Liver (tissue), 8 donors: ENCODE measurements at regions not wholly inside any gene's neighbourhood (a gene's known extent, or its start where the extent isn't known, plus 50 kb on each side); places are given as distances from the start of the nearest gene placed in this dataset.

Source experiments
- DNase-seq: peaks from one replicate; pipeline ENCODE4 v3.0.0-alpha.2; 2017; ENCODE audit warnings: low spot score
- H3K27ac ChIP-seq, 2 donors: one replicate each; pipeline ENCODE4 v1.7.0; 2013; ENCODE audit warnings: inconsistent platforms in 2 of 2, low read length in 2 of 2, control low read depth in 1 of 2, low read depth in 1 of 2, mild to moderate bottlenecking in 1 of 2
- H3K27me3 ChIP-seq, 4 donors: one replicate each; pipeline versions ENCODE4 v1.6.1 to v1.7.0; 2013; ENCODE audit warnings: low read length in 3 of 4, inconsistent platforms in 1 of 4, mild to moderate bottlenecking in 1 of 4, moderate library complexity in 1 of 4; ENCODE audit not compliant: control insufficient read depth in 4 of 4, insufficient read depth in 4 of 4
- H3K36me3 ChIP-seq, 4 donors: one replicate each; pipeline versions ENCODE4 v1.6.1 to v1.7.0; 2013; ENCODE audit warnings: low read length in 3 of 4, mild to moderate bottlenecking in 3 of 4, low read depth in 1 of 4, moderate library complexity in 1 of 4; ENCODE audit not compliant: control insufficient read depth in 4 of 4, insufficient read depth in 3 of 4
- H3K4me1 ChIP-seq, 4 donors: one replicate each; pipeline versions ENCODE4 v1.6.1 to v1.7.0; 2013; ENCODE audit warnings: low read length in 3 of 4, mild to moderate bottlenecking in 3 of 4, moderate library complexity in 1 of 4; ENCODE audit not compliant: control insufficient read depth in 4 of 4, insufficient read depth in 4 of 4
- H3K4me3 ChIP-seq, 3 donors: one replicate each; pipeline versions ENCODE4 v1.6.1 to v1.7.0; 2013; ENCODE audit warnings: low read length in 3 of 3, control low read depth in 1 of 3, low read depth in 1 of 3, mild to moderate bottlenecking in 1 of 3
- H3K9ac ChIP-seq, 2 donors: one replicate each; pipeline ENCODE4 v1.7.0; 2013; ENCODE audit warnings: low read length in 2 of 2, mild to moderate bottlenecking in 2 of 2, moderate library complexity in 2 of 2, control low read depth in 1 of 2, low read depth in 1 of 2
- H3K9me3 ChIP-seq, 4 donors: one replicate each; pipeline versions ENCODE4 v1.6.1 to v1.7.0; 2013; ENCODE audit warnings: low read length in 3 of 4; ENCODE audit not compliant: control insufficient read depth in 4 of 4
- GABPA ChIP-seq, 2 donors: IDR thresholded peaks in 1 of 2; conservative IDR thresholded peaks in 1 of 2; 2 replicates each; pipeline ENCODE4 v1.6.1; 2016; ENCODE audit warnings: antibody characterized with exemption in 2 of 2, mild to moderate bottlenecking in 1 of 2, moderate library complexity in 1 of 2
- HNF4G ChIP-seq: IDR thresholded peaks from 2 replicates; pipeline ENCODE4 v1.6.1; 2016; ENCODE audit warnings: antibody characterized with exemption
- JUND ChIP-seq, 2 donors: IDR thresholded peaks; 2 replicates each; pipeline ENCODE4 v1.6.1; 2016; ENCODE audit warnings: antibody characterized with exemption in 2 of 2
- RAD21 ChIP-seq, 2 donors: IDR thresholded peaks; 2 replicates each; pipeline ENCODE4 v1.6.1; 2016; ENCODE audit warnings: antibody characterized with exemption in 2 of 2, mild to moderate bottlenecking in 2 of 2
- RXRA ChIP-seq, 2 donors: IDR thresholded peaks; 2 replicates each; pipeline ENCODE4 v1.6.1; 2017 to 2018; ENCODE audit warnings: antibody characterized with exemption in 2 of 2, mild to moderate bottlenecking in 1 of 2
- WGBS: extraction: QIAGEN DNeasy Blood & Tissue Kit; methylation state at CpG from one replicate; pipeline ENCODE4 v1.1.7; 2013; 5-methylcytosine and 5-hydroxymethylcytosine counted together
- TF ChIP-seq, protein P1 (sequence below): fragments of 150-350 bp; IDR thresholded peaks from 2 replicates; pipeline ENCODE4 v1.5.1; 2017; ENCODE audit warnings: improper control_type of control experiment, low read depth, low read length; ENCODE audit not compliant: missing input control
- TF ChIP-seq, protein P2 (sequence below): IDR thresholded peaks from 2 replicates; pipeline ENCODE4 v1.6.1; 2016; ENCODE audit warnings: antibody characterized with exemption, mild to moderate bottlenecking
- TF ChIP-seq, protein P3 (sequence below): IDR thresholded peaks from 2 replicates; pipeline ENCODE4 v1.6.1; 2016; ENCODE audit warnings: antibody characterized with exemption
- TF ChIP-seq, protein P4 (sequence below): IDR thresholded peaks from 2 replicates; pipeline ENCODE4 v1.6.1; 2016; ENCODE audit warnings: antibody characterized with exemption
- TF ChIP-seq, protein P5 (sequence below): IDR thresholded peaks from 2 replicates; pipeline ENCODE4 v1.6.1; 2016; ENCODE audit warnings: antibody characterized with exemption
- donor health status: healthy.
- donor health status: healthy.
- donor health status: healthy.
- donor health status: healthy.
- donor health status: healthy.

DNA sequence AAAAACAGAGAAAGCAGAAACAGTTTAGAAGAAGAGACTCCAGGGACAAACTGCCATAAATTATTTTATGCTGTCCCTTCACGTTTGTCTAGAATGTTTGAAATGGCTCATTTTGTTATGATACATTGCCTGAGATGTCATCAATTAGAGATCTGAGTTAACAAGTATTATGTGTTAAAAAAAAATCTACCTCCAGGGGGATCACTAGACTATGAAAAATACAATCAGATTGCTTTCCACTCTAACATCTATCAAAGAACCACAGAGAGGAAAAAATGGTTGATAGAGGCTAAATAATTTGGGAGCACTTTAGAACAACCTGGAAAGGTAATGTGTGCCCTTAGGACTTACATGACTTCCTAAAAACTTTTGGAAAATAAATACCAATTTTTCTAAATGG is 103.8 kb upstream of the CCDC150 start:
- no peak overlapping the region for H3K4me3 ChIP-seq
- H3K4me1 ChIP-seq: no peaks in the 10 kb centered on the region
- H3K36me3 ChIP-seq: no peaks in the 10 kb centered on the region
- peak; percentile 58 to 66 for TF ChIP-seq RAD21 (IDR thresholded peaks at IDR 0.05)
- TF ChIP-seq, protein P1, sequence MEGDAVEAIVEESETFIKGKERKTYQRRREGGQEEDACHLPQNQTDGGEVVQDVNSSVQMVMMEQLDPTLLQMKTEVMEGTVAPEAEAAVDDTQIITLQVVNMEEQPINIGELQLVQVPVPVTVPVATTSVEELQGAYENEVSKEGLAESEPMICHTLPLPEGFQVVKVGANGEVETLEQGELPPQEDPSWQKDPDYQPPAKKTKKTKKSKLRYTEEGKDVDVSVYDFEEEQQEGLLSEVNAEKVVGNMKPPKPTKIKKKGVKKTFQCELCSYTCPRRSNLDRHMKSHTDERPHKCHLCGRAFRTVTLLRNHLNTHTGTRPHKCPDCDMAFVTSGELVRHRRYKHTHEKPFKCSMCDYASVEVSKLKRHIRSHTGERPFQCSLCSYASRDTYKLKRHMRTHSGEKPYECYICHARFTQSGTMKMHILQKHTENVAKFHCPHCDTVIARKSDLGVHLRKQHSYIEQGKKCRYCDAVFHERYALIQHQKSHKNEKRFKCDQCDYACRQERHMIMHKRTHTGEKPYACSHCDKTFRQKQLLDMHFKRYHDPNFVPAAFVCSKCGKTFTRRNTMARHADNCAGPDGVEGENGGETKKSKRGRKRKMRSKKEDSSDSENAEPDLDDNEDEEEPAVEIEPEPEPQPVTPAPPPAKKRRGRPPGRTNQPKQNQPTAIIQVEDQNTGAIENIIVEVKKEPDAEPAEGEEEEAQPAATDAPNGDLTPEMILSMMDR: no peak
- no peak for TF ChIP-seq HNF4G
- TF ChIP-seq GABPA (IDR thresholded peaks at IDR 0.05 in 1 of 2, conservative IDR thresholded peaks at IDR 0.05 in 1 of 2): no peak
- TF ChIP-seq, protein P2, sequence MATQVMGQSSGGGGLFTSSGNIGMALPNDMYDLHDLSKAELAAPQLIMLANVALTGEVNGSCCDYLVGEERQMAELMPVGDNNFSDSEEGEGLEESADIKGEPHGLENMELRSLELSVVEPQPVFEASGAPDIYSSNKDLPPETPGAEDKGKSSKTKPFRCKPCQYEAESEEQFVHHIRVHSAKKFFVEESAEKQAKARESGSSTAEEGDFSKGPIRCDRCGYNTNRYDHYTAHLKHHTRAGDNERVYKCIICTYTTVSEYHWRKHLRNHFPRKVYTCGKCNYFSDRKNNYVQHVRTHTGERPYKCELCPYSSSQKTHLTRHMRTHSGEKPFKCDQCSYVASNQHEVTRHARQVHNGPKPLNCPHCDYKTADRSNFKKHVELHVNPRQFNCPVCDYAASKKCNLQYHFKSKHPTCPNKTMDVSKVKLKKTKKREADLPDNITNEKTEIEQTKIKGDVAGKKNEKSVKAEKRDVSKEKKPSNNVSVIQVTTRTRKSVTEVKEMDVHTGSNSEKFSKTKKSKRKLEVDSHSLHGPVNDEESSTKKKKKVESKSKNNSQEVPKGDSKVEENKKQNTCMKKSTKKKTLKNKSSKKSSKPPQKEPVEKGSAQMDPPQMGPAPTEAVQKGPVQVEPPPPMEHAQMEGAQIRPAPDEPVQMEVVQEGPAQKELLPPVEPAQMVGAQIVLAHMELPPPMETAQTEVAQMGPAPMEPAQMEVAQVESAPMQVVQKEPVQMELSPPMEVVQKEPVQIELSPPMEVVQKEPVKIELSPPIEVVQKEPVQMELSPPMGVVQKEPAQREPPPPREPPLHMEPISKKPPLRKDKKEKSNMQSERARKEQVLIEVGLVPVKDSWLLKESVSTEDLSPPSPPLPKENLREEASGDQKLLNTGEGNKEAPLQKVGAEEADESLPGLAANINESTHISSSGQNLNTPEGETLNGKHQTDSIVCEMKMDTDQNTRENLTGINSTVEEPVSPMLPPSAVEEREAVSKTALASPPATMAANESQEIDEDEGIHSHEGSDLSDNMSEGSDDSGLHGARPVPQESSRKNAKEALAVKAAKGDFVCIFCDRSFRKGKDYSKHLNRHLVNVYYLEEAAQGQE: no peak
- 15% methylated on average over 1 of the region's 1 CpG for WGBS
- H3K27ac ChIP-seq: no peak overlapping the region
- no peaks in the 10 kb centered on the region for H3K27me3 ChIP-seq
- H3K9me3 ChIP-seq: no peaks in the 10 kb centered on the region
- no peak for DNase-seq
- H3K9ac ChIP-seq: no peak overlapping the region

DNA sequence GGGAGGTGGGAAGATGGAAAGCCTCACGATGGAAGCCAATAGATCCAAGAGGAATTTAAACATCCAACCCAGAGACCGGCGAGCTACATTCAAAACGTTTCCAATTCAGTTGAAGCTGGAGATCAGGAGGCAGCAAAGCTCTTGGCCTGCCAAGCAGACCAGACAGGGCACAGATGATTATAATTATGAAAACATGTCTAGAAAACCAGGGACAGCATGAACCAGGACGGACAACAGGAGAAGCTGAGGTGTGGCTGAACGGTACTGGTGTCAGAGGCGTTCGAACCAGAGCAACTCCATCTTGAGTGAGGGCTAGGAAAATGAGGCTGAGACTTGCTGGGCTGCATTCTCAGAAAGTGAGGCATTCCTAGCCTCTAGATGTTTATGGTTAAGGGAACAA is 102.2 kb upstream of the CCDC150 start:
- Histone ChIP-seq H3K36me3 (no peaks in the 10 kb centered on the region), H3K27ac (no peak overlapping the region), H3K9ac (no peak overlapping the region), H3K9me3 (no peaks in the 10 kb centered on the region), H3K4me3 (no peak overlapping the region), H3K27me3 (no peaks in the 10 kb centered on the region), H3K4me1 (no peaks in the 10 kb centered on the region)
- no peak for DNase-seq
- 94% methylated on average over 8 of the region's 8 CpGs for WGBS
- no peak for TF ChIP-seq JUND (IDR thresholded peaks at IDR 0.05)
- TF ChIP-seq, protein P3, sequence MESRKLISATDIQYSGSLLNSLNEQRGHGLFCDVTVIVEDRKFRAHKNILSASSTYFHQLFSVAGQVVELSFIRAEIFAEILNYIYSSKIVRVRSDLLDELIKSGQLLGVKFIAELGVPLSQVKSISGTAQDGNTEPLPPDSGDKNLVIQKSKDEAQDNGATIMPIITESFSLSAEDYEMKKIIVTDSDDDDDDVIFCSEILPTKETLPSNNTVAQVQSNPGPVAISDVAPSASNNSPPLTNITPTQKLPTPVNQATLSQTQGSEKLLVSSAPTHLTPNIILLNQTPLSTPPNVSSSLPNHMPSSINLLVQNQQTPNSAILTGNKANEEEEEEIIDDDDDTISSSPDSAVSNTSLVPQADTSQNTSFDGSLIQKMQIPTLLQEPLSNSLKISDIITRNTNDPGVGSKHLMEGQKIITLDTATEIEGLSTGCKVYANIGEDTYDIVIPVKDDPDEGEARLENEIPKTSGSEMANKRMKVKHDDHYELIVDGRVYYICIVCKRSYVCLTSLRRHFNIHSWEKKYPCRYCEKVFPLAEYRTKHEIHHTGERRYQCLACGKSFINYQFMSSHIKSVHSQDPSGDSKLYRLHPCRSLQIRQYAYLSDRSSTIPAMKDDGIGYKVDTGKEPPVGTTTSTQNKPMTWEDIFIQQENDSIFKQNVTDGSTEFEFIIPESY: no peak
- TF ChIP-seq, protein P4, sequence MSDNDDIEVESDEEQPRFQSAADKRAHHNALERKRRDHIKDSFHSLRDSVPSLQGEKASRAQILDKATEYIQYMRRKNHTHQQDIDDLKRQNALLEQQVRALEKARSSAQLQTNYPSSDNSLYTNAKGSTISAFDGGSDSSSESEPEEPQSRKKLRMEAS: no peak
- TF ChIP-seq, protein P5, sequence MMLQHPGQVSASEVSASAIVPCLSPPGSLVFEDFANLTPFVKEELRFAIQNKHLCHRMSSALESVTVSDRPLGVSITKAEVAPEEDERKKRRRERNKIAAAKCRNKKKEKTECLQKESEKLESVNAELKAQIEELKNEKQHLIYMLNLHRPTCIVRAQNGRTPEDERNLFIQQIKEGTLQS: no peak
- no peak for TF ChIP-seq RXRA (IDR thresholded peaks at IDR 0.05)
- no peak for TF ChIP-seq RAD21 (IDR thresholded peaks at IDR 0.05)
